Kidney epithelial cell (primary cell): ENCODE measurements at regions not wholly inside any gene's neighbourhood (a gene's known extent, or its start where the extent isn't known, plus 50 kb on each side); places are given as distances from the start of the nearest gene placed in this dataset.

Experiments
- DNase-seq: peaks from one replicate; pipeline ENCODE4 v3.0.0-alpha.2; 2010; ENCODE audit warnings: low read depth
- H3K27me3 ChIP-seq: 2 replicates; pipeline ENCODE4 v1.6.0; 2011; ENCODE audit warnings: low read length; ENCODE audit not compliant: control insufficient read depth, insufficient read depth
- H3K36me3 ChIP-seq: 2 replicates; pipeline ENCODE4 v1.5.1; 2011; ENCODE audit warnings: low read length; ENCODE audit not compliant: control insufficient read depth, insufficient read depth
- H3K4me3 ChIP-seq: 2 replicates; pipeline ENCODE4 v1.5.1; 2011; ENCODE audit warnings: low read depth, mild to moderate bottlenecking, control low read depth, low read length
- CTCF ChIP-seq: IDR thresholded peaks from 2 replicates; pipeline ENCODE4 v1.5.1; 2011; ENCODE audit warnings: mild to moderate bottlenecking, moderate library complexity, low read length, control low read depth, inconsistent platforms; ENCODE audit not compliant: insufficient read depth, poor library complexity, severe bottlenecking

- H3K27me3 ChIP-seq: no peaks in the 10 kb centered on the region
- H3K36me3 ChIP-seq: no peaks in the 10 kb centered on the region
- no peak overlapping the region for H3K4me3 ChIP-seq
- no peak for TF ChIP-seq CTCF
- no peak for DNase-seq
Measured at GRCh38 chr7:46363688-46364087, 442.6 kb upstream of the IGFBP3 start.

DNA sequence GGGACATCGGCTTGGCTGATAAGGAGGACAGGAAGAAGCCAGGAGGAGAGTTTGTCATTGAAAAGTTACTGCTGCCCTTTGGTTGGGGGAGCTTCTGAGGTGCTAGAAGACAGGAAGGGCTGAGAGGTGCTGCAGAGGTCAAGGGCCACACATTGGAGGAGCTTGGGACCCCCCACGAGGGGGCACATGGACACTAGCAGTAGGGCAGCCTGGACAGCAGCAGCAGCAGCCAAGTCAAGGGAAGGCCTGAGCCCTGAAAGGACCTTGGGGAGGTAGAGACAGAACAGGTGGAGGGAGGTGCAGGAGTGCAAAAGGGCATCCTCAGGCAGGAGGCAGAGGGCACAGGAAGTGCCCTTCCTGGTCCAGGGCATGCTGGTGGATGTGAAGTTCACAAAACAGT is 439.7 kb upstream of the IGFBP3 start:
- no peak overlapping the region for H3K4me3 ChIP-seq
- H3K27me3 ChIP-seq: no peaks in the 10 kb centered on the region
- no peak for TF ChIP-seq CTCF
- H3K36me3 ChIP-seq: no peaks in the 10 kb centered on the region
- DNase-seq: no peak

DNA sequence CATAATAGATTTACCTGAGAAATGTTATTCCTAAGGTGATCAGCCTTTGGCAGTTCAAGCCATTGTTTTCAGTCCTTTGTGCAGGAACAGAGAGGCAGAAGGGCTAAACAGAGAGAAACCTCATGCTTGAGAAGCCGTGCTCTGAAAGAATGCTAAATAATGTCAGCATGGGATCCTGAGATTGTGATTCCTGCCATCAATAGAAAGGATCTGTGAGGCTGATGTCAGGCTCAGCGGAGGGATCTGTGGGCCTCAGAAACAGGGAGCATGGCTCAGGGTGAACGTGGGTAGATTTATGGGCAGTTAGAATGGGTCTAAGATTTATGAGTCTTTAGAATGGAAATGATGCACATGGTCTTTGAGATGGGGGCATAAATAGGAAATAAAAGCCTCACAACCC is 439.2 kb upstream of the IGFBP3 start:
- H3K36me3 ChIP-seq: no peaks in the 10 kb centered on the region
- TF ChIP-seq CTCF: no peak
- H3K27me3 ChIP-seq: no peaks in the 10 kb centered on the region
- DNase-seq: no peak
- no peak overlapping the region for H3K4me3 ChIP-seq

GRCh38 chr7:46357851-46358250 is 436.8 kb upstream of the IGFBP3 start:
- Histone ChIP-seq H3K27me3 (no peaks in the 10 kb centered on the region), H3K36me3 (no peaks in the 10 kb centered on the region), H3K4me3 (no peak overlapping the region)
- no peak for DNase-seq
- no peak for TF ChIP-seq CTCF

- TF ChIP-seq CTCF: no peak
- no peaks in the 10 kb centered on the region for H3K27me3 ChIP-seq
- no peak overlapping the region for H3K4me3 ChIP-seq
Measured at GRCh38 chr7:46357290-46357689, 436.2 kb upstream of the IGFBP3 start.

DNA sequence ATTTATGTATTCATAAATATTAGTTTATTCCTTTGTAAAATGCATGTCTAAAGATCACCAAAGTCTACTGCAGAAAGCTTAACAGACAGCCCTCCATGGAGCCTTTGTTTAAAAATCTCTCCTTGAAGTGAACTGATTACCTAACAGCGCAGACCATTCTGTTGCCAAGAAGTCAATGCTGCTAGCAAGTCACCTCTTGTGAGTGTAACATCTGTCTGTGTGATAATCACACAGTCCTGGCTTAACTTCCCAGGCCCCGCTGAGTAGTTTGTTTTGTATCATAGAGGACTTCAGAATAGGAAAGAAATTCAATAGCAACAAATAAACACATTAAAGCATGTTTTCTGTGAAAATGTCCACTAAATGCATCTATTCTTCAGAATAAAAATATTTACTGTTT is 435.3 kb upstream of the IGFBP3 start:
- Histone ChIP-seq H3K4me3 (no peak overlapping the region), H3K36me3 (no peaks in the 10 kb centered on the region), H3K27me3 (no peaks in the 10 kb centered on the region)
- no peak for TF ChIP-seq CTCF
- no peak for DNase-seq

More at GRCh38 chr7:46357290-46357689, 436.2 kb upstream of the IGFBP3 start:
- no peaks in the 10 kb centered on the region for H3K36me3 ChIP-seq
- DNase-seq: no peak
